GM23338 (cell line): ENCODE measurements at regions not wholly inside any gene's neighbourhood (a gene's known extent, or its start where the extent isn't known, plus 50 kb on each side); places are given as distances from the start of the nearest gene placed in this dataset.

Experiments
- CREB1 ChIP-seq: fragments of 250-450 bp; sonication (Bioruptor Pico); IDR thresholded peaks from 2 replicates; pipeline ENCODE4 v1.5.0; 2020; ENCODE audit warnings: low read depth, mild to moderate bottlenecking, moderate library complexity
- EZH2phosphoT487 ChIP-seq: fragments of 200-600 bp; sonication (generic); IDR thresholded peaks from one replicate; pipeline ENCODE4 v1.8.1; 2018; ENCODE audit warnings: antibody characterized with exemption; ENCODE audit not compliant: unreplicated experiment
- POLR2AphosphoS5 ChIP-seq: IDR thresholded peaks from 2 replicates; pipeline ENCODE4 v1.6.1; 2016; ENCODE audit warnings: antibody characterized with exemption, low read depth
- TF ChIP-seq, protein P1 (sequence below), 2 experiments: fragments of 200-600 bp in 1 of 2; sonication (generic) in 1 of 2; conservative IDR thresholded peaks; 2 replicates each; pipeline versions ENCODE4 v1.5.1 to v1.6.1; 2016 to 2017; ENCODE audit warnings: antibody characterized with exemption in 2 of 2, low read depth in 2 of 2, mild to moderate bottlenecking in 2 of 2, moderate library complexity in 1 of 2
- TF ChIP-seq, protein P2 (sequence below): IDR thresholded peaks from 2 replicates; pipeline ENCODE4 v1.6.1; 2016; ENCODE audit warnings: antibody characterized with exemption

GRCh38 chr10:3323865-3324498 is 151.4 kb upstream of the PITRM1 start:
- TF ChIP-seq, protein P1, sequence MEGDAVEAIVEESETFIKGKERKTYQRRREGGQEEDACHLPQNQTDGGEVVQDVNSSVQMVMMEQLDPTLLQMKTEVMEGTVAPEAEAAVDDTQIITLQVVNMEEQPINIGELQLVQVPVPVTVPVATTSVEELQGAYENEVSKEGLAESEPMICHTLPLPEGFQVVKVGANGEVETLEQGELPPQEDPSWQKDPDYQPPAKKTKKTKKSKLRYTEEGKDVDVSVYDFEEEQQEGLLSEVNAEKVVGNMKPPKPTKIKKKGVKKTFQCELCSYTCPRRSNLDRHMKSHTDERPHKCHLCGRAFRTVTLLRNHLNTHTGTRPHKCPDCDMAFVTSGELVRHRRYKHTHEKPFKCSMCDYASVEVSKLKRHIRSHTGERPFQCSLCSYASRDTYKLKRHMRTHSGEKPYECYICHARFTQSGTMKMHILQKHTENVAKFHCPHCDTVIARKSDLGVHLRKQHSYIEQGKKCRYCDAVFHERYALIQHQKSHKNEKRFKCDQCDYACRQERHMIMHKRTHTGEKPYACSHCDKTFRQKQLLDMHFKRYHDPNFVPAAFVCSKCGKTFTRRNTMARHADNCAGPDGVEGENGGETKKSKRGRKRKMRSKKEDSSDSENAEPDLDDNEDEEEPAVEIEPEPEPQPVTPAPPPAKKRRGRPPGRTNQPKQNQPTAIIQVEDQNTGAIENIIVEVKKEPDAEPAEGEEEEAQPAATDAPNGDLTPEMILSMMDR (conservative IDR thresholded peaks at IDR 0.05; ENCODE audit: low read depth in 2 of 2), result no peak
- TF ChIP-seq, protein P2, sequence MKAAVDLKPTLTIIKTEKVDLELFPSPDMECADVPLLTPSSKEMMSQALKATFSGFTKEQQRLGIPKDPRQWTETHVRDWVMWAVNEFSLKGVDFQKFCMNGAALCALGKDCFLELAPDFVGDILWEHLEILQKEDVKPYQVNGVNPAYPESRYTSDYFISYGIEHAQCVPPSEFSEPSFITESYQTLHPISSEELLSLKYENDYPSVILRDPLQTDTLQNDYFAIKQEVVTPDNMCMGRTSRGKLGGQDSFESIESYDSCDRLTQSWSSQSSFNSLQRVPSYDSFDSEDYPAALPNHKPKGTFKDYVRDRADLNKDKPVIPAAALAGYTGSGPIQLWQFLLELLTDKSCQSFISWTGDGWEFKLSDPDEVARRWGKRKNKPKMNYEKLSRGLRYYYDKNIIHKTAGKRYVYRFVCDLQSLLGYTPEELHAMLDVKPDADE, result no peak
- TF ChIP-seq POLR2AphosphoS5 (no peak), EZH2phosphoT487 (no peak), CREB1 (no peak)
